ENCODE measurements at regions not wholly inside any gene's neighbourhood (a gene's known extent, or its start where the extent isn't known, plus 50 kb on each side); places are given as distances from the start of the nearest gene placed in this dataset.

DNA sequence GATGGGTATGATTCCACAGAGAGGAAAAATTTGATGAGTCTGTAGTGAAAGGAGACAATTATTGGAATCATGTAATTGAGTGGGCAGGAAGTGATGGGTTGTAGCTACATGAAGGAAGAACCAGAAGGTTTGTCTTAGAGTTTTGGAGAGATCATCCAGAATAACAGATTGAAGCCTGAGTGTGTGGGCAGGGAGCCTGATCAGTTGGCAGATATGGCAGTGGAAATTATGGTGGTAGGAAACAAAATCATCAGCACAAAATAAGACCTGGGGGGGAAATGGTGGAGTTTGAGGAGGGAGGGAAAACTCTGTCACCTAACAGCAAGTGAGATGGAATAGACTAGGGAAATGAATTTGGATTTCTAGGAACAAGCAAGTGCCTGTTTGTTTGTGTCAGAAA is 606.6 kb upstream of the MAP3K7 start:
- no peak for TF ChIP-seq POLR2A (IDR thresholded peaks at IDR 0.05)
- TF ChIP-seq, protein P1, sequence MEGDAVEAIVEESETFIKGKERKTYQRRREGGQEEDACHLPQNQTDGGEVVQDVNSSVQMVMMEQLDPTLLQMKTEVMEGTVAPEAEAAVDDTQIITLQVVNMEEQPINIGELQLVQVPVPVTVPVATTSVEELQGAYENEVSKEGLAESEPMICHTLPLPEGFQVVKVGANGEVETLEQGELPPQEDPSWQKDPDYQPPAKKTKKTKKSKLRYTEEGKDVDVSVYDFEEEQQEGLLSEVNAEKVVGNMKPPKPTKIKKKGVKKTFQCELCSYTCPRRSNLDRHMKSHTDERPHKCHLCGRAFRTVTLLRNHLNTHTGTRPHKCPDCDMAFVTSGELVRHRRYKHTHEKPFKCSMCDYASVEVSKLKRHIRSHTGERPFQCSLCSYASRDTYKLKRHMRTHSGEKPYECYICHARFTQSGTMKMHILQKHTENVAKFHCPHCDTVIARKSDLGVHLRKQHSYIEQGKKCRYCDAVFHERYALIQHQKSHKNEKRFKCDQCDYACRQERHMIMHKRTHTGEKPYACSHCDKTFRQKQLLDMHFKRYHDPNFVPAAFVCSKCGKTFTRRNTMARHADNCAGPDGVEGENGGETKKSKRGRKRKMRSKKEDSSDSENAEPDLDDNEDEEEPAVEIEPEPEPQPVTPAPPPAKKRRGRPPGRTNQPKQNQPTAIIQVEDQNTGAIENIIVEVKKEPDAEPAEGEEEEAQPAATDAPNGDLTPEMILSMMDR (IDR thresholded peaks at IDR 0.05) = no peak

Measured in upper lobe of left lung (tissue), 4 donors.